Astrocyte of the spinal cord (primary cell): ENCODE measurements at regions not wholly inside any gene's neighbourhood (a gene's known extent, or its start where the extent isn't known, plus 50 kb on each side); places are given as distances from the start of the nearest gene placed in this dataset.

ENCODE experiments used
- DNase-seq: peaks from one replicate; pipeline ENCODE4 v3.0.0; 2011; ENCODE audit warnings: low read depth, low spot score
- H3K4me3 ChIP-seq: 2 replicates; pipeline ENCODE4 v1.5.1; 2011; ENCODE audit warnings: low read depth, mild to moderate bottlenecking, low read length, moderate library complexity
- in situ Hi-C: cut with HindIII; loops from 2 replicates; pipeline ENCODE4 v1.10.0; 2017; ENCODE audit warnings: low sequenced_read_pairs
- TF ChIP-seq, protein P1 (sequence below): IDR thresholded peaks from 2 replicates; pipeline ENCODE4 v1.5.1; 2012; ENCODE audit warnings: low read depth, mild to moderate bottlenecking, low read length, inconsistent platforms

DNA sequence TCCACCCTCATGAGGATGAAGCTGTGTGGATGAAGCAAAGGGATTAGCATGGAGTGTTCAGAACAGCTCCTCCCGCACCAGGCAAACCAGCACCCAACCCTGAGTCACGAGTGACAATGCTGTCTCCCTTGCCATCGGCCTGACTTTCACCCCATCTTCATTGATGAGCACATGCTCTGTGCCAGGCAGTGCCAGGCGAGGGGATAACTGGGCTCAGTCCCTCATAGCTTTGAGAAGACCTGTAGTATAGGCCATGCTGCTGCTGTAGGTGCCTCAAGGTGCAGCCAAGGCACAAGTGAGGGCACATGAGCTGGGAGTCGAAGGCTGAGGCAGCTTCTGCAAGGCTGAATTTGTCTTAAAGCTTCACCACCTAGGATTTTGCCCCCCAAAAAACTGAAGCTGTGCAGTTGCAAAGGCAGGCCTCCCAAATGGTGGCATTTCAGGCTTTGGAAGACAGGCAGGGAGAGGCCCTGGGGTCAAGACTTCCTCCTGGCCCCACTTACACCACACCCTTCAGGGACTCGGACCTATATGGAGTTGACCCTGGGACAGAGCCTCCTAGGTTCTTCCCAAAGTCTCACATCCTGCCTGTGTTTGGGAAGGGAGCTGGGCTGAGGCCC lies 54.2 kb upstream of the GDF10 start:
- in situ Hi-C loops = no loop called here
- no peak overlapping the region for H3K4me3 ChIP-seq
- DNase-seq = no peak
- TF ChIP-seq, protein P1, sequence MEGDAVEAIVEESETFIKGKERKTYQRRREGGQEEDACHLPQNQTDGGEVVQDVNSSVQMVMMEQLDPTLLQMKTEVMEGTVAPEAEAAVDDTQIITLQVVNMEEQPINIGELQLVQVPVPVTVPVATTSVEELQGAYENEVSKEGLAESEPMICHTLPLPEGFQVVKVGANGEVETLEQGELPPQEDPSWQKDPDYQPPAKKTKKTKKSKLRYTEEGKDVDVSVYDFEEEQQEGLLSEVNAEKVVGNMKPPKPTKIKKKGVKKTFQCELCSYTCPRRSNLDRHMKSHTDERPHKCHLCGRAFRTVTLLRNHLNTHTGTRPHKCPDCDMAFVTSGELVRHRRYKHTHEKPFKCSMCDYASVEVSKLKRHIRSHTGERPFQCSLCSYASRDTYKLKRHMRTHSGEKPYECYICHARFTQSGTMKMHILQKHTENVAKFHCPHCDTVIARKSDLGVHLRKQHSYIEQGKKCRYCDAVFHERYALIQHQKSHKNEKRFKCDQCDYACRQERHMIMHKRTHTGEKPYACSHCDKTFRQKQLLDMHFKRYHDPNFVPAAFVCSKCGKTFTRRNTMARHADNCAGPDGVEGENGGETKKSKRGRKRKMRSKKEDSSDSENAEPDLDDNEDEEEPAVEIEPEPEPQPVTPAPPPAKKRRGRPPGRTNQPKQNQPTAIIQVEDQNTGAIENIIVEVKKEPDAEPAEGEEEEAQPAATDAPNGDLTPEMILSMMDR = no peak

DNA sequence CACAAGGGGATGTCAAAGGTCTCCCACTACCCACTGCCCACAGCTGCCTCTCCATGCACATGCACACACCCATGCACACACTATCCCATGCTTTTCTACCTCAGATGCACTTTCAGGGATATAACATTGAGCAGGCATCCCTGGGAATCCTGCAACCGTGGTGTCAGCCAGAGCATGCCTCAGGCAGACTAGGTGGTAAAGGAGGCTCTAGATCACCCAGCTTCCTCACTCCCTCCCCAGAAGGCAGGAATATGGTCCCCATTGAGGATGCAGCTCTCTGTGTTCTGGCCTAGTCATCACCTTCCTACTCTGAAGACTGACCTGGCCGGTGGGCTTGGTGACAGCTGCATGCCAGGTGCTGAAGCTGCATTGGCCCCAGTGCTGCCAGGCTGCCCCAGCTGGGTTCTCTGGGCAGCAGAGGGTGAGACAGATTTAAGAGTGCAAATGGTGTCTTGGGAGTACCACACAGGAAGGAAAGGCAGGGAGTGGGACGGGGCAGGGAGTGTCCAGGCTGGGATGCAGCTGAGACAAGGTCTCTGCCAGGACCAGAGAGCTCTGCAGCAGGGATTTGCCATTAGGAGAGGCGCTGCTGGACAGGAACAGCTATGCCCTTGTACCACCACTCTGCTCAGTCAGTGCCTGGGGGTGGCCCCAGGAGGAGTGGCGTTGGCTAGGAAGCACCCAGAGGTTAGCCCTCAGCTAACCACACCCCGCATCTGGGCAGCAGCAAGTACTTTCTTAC lies 53.4 kb upstream of the GDF10 start:
- TF ChIP-seq, protein P1 = no peak
- in situ Hi-C loops = no loop called here
- no peak overlapping the region for H3K4me3 ChIP-seq
- no peak for DNase-seq

DNA sequence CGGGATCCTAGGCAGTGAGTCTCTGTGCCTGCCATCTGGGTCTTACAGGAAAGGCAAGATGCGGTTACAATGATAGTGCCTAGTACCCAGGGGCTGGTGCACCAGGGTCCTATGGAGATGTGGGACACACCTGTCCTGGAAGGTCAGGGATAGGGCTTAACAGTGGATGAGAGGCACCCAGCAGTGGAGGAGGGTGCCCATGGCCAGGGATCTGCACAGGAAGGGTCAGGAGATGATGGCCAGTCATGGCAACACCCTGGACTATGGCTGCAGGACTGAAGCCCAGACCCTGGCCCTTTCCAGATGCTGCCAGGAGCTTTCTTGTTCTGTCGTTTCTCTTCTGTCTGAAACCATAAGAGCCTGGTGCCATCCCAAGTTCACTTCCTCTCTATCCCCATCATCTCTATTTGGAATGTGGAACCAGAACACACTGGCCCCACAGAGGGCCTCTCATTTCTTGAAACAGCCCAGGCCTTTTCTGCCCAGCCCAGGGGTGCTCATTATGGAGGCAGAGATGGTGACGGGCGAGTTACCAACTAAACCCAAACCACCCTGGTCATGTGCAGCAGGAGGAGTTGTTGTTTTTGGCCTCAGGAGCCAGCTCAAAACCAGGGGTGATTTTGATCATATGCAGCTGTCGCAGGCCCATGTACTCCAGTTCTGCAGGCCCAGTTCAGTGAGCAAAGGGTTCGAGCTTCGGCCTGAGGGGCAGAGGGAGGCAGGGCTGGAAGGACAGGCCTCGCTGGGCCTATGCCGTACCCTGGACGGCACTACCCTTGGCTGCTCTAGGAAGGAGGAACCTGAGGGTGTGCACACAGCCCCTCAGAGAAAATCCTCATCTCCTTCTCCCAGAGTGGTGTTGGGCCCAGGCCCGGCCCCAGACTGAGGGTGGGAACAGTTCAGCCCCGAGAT lies 52.6 kb upstream of the GDF10 start:
- TF ChIP-seq, protein P1 = no peak
- in situ Hi-C loops = no loop called here
- DNase-seq = no peak
- no peak overlapping the region for H3K4me3 ChIP-seq

DNA sequence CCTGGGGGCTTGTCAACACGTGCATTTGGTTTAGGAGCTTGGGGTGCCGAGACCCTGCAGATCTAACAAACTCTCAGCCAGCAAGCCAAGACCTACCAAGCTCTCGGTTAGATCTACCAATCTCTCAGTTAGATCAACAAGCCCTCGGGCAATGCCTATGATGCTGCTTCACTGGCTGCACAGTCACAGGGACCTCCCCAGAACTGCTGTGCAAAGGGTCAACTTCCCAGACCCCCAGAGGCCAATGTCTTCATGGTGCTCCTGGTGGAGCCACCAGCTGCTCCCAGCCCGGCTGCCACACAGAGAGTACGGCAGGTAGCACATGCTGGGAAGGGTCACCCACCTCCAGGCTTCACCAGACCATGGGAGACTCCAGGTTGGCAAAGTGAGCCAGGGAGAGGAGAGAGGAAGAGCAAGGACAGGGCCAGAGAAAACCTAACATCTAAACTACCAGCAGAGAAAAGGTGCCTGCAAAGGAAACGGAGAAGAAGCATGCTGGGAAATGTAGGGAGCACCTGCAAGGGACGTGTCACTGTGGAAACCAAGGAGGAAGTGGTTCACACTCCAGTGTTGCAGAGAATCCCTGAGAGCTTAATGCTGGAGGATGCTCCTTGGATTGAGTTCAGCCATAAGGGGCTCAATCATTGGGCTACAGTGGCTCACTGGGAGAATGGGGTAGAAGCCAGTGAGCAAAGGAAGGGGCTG lies 51.5 kb upstream of the GDF10 start:
- H3K4me3 ChIP-seq = no peak overlapping the region
- in situ Hi-C loops = no loop called here
- DNase-seq = no peak
- TF ChIP-seq, protein P1 = no peak

DNA sequence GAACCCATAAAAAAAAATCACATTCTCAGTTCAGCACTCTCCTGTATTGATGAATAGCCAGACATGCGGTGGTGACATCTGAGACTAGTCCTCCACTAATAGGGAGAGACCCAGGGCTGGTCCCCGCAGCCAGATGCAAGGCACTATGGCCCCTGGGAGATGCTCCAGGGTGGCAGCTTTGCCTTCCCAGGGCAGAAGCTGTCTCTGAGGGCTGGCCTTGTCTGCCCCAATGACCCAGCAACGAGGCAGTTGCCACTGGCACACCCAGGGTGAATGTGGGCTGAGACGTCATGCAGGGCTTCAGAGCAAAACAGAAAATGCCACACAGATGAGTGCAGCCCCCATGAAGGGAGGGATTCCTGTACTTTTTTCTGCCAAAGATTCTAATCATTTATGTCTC lies 50.1 kb upstream of the GDF10 start:
- DNase-seq = no peak
- TF ChIP-seq, protein P1 = no peak
- H3K4me3 ChIP-seq = no peak overlapping the region
- in situ Hi-C loops = no loop called here
